ENCODE measurements at regions not wholly inside any gene's neighbourhood (a gene's known extent, or its start where the extent isn't known, plus 50 kb on each side); places are given as distances from the start of the nearest gene placed in this dataset.

- H3K9ac ChIP-seq (ENCODE audit: low read length) = no peak overlapping the region
- no TSS peak for BruUV-seq (replicated peaks)
- no peak overlapping the region for H3K4me2 ChIP-seq (ENCODE audit: low read length)
- no peak for TF ChIP-seq RAD21 (IDR thresholded peaks at IDR 0.05; ENCODE audit: low read depth)
- no peak for TF ChIP-seq FOSL1 (IDR thresholded peaks at IDR 0.05; ENCODE audit: low read depth)
- no peak for TF ChIP-seq POLR2A (IDR thresholded peaks at IDR 0.05; ENCODE audit: borderline replicate concordance, extremely low read depth, insufficient read depth, insufficient read length)
- TF ChIP-seq TCF7L2 (IDR thresholded peaks at IDR 0.05; ENCODE audit: borderline replicate concordance, extremely low read depth, insufficient read depth, insufficient read length) = no peak
- no peak for TF ChIP-seq POLR2AphosphoS5 (IDR thresholded peaks at IDR 0.05; ENCODE audit: low read depth, low read length)
- TF ChIP-seq, protein P1, sequence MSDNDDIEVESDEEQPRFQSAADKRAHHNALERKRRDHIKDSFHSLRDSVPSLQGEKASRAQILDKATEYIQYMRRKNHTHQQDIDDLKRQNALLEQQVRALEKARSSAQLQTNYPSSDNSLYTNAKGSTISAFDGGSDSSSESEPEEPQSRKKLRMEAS (IDR thresholded peaks at IDR 0.05) = no peak
- H3K4me1 ChIP-seq (ENCODE audit: control insufficient read depth in 1 of 2, insufficient read depth in 2 of 2, low read length in 2 of 2) = no peaks in the 10 kb centered on the region
- ATAC-seq (no peak), DNase-seq (ENCODE audit: low read depth, low spot score) (no peak)
- RAD21 ChIA-PET (ENCODE audit: low non-redundant PET in 1 of 2, low total read pairs in 2 of 2, uncharacterized antibody in 2 of 2, unreplicated experiment in 2 of 2) = no interaction called here
- no peak overlapping the region for H2AFZ ChIP-seq (ENCODE audit: low read depth, low read length, poor library complexity, severe bottlenecking)
- POLR2A ChIA-PET = no interaction called here
- no peaks in the 10 kb centered on the region for H3K79me2 ChIP-seq (ENCODE audit: insufficient read depth, low read length)
- peaks cover 45% of the 10 kb centered on the region for H3K27me3 ChIP-seq (ENCODE audit: insufficient read depth, low read length)
- H3K36me3 ChIP-seq (ENCODE audit: control insufficient read depth in 1 of 2, insufficient read depth in 2 of 2, low read length in 2 of 2) = no peaks in the 10 kb centered on the region
- H3K4me3 ChIP-seq (replicated peaks in 1 of 2; ENCODE audit: low read depth in 1 of 2, low read length in 2 of 2) = no peak overlapping the region
- H3K9me2 ChIP-seq (ENCODE audit: insufficient read depth) = no peaks in the 10 kb centered on the region
- no peaks in the 10 kb centered on the region for H3K9me3 ChIP-seq (ENCODE audit: control insufficient read depth in 1 of 2, insufficient read depth in 1 of 2, low read depth in 1 of 2, low read length in 2 of 2)
- no peaks in the 10 kb centered on the region for H4K20me1 ChIP-seq (ENCODE audit: insufficient read depth)
- intact Hi-C loops (cut with micrococcal nuclease) = no loop called here
- CTCF ChIA-PET = no interaction called here
- no peak overlapping the region for H3K27ac ChIP-seq (ENCODE audit: low read depth, low read length)
Observed at GRCh38 chr13:31587698-31588266, 151.5 kb upstream of the RXFP2 start.

- RAD21 ChIA-PET (ENCODE audit: low non-redundant PET in 1 of 2, low total read pairs in 2 of 2, uncharacterized antibody in 2 of 2, unreplicated experiment in 2 of 2) = no interaction called here
- DNase-seq (ENCODE audit: low read depth, low spot score) = no peak
- no peak for TF ChIP-seq EZH2 (IDR thresholded peaks at IDR 0.05)
- no peak for TF ChIP-seq ZBTB33 (IDR thresholded peaks at IDR 0.05; ENCODE audit: extremely low read depth, insufficient replicate concordance, low read length)
- no peak for TF ChIP-seq EGR1 (IDR thresholded peaks at IDR 0.05; ENCODE audit: low read depth)
- no peak for TF ChIP-seq SP1 (IDR thresholded peaks at IDR 0.05; ENCODE audit: low read depth)
- TF ChIP-seq, protein P2, sequence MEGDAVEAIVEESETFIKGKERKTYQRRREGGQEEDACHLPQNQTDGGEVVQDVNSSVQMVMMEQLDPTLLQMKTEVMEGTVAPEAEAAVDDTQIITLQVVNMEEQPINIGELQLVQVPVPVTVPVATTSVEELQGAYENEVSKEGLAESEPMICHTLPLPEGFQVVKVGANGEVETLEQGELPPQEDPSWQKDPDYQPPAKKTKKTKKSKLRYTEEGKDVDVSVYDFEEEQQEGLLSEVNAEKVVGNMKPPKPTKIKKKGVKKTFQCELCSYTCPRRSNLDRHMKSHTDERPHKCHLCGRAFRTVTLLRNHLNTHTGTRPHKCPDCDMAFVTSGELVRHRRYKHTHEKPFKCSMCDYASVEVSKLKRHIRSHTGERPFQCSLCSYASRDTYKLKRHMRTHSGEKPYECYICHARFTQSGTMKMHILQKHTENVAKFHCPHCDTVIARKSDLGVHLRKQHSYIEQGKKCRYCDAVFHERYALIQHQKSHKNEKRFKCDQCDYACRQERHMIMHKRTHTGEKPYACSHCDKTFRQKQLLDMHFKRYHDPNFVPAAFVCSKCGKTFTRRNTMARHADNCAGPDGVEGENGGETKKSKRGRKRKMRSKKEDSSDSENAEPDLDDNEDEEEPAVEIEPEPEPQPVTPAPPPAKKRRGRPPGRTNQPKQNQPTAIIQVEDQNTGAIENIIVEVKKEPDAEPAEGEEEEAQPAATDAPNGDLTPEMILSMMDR (IDR thresholded peaks at IDR 0.05 in 2 of 3, conservative IDR thresholded peaks at IDR 0.05 in 1 of 3; ENCODE audit: borderline replicate concordance in 1 of 3, insufficient read depth in 1 of 3, low read depth in 2 of 3, low read length in 2 of 3) = no peak
- no peak for TF ChIP-seq CBX3 (IDR thresholded peaks at IDR 0.05; ENCODE audit: low read depth)
- no peak for TF ChIP-seq EZH2phosphoT487 (IDR thresholded peaks at IDR 0.05; ENCODE audit: borderline replicate concordance)
- TF ChIP-seq RAD21 (IDR thresholded peaks at IDR 0.05; ENCODE audit: low read depth) = no peak
- no peak for TF ChIP-seq ATF3 (IDR thresholded peaks at IDR 0.05)
Observed at GRCh38 chr13:31588316-31588715, 151.0 kb upstream of the RXFP2 start.

More at GRCh38 chr13:31588316-31588715, 151.0 kb upstream of the RXFP2 start:
- Histone ChIP-seq H3K9ac (ENCODE audit: low read length) (no peak overlapping the region), H3K27me3 (ENCODE audit: insufficient read depth, low read length) (peaks cover 50% of the 10 kb centered on the region), H2AFZ (ENCODE audit: low read depth, low read length, poor library complexity, severe bottlenecking) (no peak overlapping the region), H3K27ac (ENCODE audit: low read depth, low read length) (no peak overlapping the region), H3K79me2 (ENCODE audit: insufficient read depth, low read length) (no peaks in the 10 kb centered on the region), H3K4me3 (replicated peaks in 1 of 2; ENCODE audit: low read depth in 1 of 2, low read length in 2 of 2) (no peak overlapping the region), H3K4me1 (ENCODE audit: control insufficient read depth in 1 of 2, insufficient read depth in 2 of 2, low read length in 2 of 2) (no peaks in the 10 kb centered on the region), H4K20me1 (ENCODE audit: insufficient read depth) (no peaks in the 10 kb centered on the region), H3K4me2 (ENCODE audit: low read length) (no peak overlapping the region), H3K36me3 (ENCODE audit: control insufficient read depth in 1 of 2, insufficient read depth in 2 of 2, low read length in 2 of 2) (no peaks in the 10 kb centered on the region), H3K9me3 (ENCODE audit: control insufficient read depth in 1 of 2, insufficient read depth in 1 of 2, low read depth in 1 of 2, low read length in 2 of 2) (no peaks in the 10 kb centered on the region), H3K9me2 (ENCODE audit: insufficient read depth) (no peaks in the 10 kb centered on the region)
- ATAC-seq = no peak
- intact Hi-C loops (cut with micrococcal nuclease) = no loop called here
- ChIA-PET CTCF (no interaction called here), POLR2A (no interaction called here)
- BruUV-seq (replicated peaks) = no TSS peak
